Hepatocyte (in vitro differentiated cells): ENCODE measurements at regions not wholly inside any gene's neighbourhood (a gene's known extent, or its start where the extent isn't known, plus 50 kb on each side); places are given as distances from the start of the nearest gene placed in this dataset.
A peak's percentile ranks its signal among the peaks of the same experiment; 100 is the strongest.

Source experiments
- DNase-seq: peaks from one replicate; pipeline ENCODE4 v3.0.0-alpha.2; 2016; ENCODE audit warnings: low spot score
- H2AFZ ChIP-seq: fragments of 200-600 bp; sonication (generic); 2 replicates; pipeline ENCODE4 v1.6.0; 2016; ENCODE audit warnings: antibody characterized with exemption, mild to moderate bottlenecking
- H3K27ac ChIP-seq: fragments of 200-600 bp; sonication (generic); 2 replicates; pipeline ENCODE4 v1.5.1; 2016; ENCODE audit warnings: mild to moderate bottlenecking
- H3K27me3 ChIP-seq: fragments of 200-600 bp; sonication (generic); 2 replicates; pipeline ENCODE4 v1.6.1; 2016
- H3K36me3 ChIP-seq: fragments of 200-600 bp; sonication (generic); replicated peaks from 2 replicates; pipeline ENCODE4 v1.5.1; 2016; ENCODE audit warnings: low read depth; ENCODE audit not compliant: insufficient read depth
- H3K4me1 ChIP-seq: fragments of 200-600 bp; sonication (generic); 2 replicates; pipeline ENCODE4 v1.5.1; 2016; ENCODE audit warnings: mild to moderate bottlenecking, moderate library complexity; ENCODE audit not compliant: insufficient read depth
- H3K4me2 ChIP-seq: fragments of 200-600 bp; sonication (generic); 2 replicates; pipeline ENCODE4 v1.6.0; 2016
- H3K4me3 ChIP-seq: fragments of 200-600 bp; sonication (generic); 2 replicates; pipeline ENCODE4 v1.5.1; 2016; ENCODE audit warnings: mild to moderate bottlenecking
- H3K79me2 ChIP-seq: fragments of 200-600 bp; sonication (generic); 2 replicates; pipeline ENCODE4 v1.6.0; 2017; ENCODE audit warnings: mild to moderate bottlenecking
- H3K9me2 ChIP-seq: fragments of 200-600 bp; sonication (generic); replicated peaks from 2 replicates; pipeline ENCODE4 v1.6.0; 2017; ENCODE audit warnings: mild to moderate bottlenecking; ENCODE audit not compliant: insufficient read depth
- H3K9me3 ChIP-seq: fragments of 200-600 bp; sonication (generic); 2 replicates; pipeline ENCODE4 v1.5.1; 2016; ENCODE audit warnings: low read depth, mild to moderate bottlenecking
- H4K20me1 ChIP-seq: fragments of 200-600 bp; sonication (generic); 2 replicates; pipeline ENCODE4 v1.6.0; 2016; ENCODE audit warnings: mild to moderate bottlenecking; ENCODE audit not compliant: insufficient read depth, poor library complexity, severe bottlenecking
- EZH2 ChIP-seq: fragments of 200-600 bp; sonication (generic); IDR thresholded peaks from 2 replicates; pipeline ENCODE4 v1.6.1; 2016; ENCODE audit warnings: antibody characterized with exemption, mild to moderate bottlenecking, borderline replicate concordance
- EZH2phosphoT487 ChIP-seq: fragments of 200-600 bp; sonication (generic); IDR thresholded peaks from one replicate; pipeline ENCODE4 v1.6.1; 2018; ENCODE audit warnings: antibody characterized with exemption, mild to moderate bottlenecking, low read depth, moderate library complexity; ENCODE audit not compliant: unreplicated experiment, severe bottlenecking
- WGBS: methylation state at CpG from one replicate; pipeline ENCODE4 v1.1.6; 2016; ENCODE audit warnings: low lambda C conversion rate; ENCODE audit errors: missing lambda C conversion rate; 5-methylcytosine and 5-hydroxymethylcytosine counted together
- TF ChIP-seq, protein P1 (sequence below): fragments of 200-600 bp; sonication (generic); IDR thresholded peaks from 2 replicates; pipeline ENCODE4 v1.5.1; 2016; ENCODE audit warnings: antibody characterized with exemption, mild to moderate bottlenecking; ENCODE audit not compliant: poor library complexity

DNA sequence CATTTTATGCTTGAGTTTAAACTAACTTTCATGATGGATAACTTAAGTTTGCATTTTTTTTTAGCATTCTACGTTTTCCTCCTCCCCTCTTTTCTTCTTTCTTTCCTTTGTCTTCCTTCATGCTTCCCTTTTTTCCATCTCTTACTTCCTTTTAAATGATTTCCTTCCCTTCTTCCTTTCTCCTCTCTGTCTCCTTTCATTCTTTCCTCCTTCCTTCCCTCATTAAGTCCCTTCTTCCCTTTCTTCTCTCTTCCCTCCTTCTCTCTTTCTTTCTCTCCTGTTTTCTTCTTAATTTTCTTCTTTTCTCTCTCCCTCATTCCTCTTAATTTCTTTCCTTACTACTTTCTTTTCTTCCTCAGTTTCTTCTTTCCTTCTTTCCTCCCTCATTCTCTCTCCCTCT lies 376.0 kb downstream of the LRIG3 start:
- WGBS: 80% methylated on average over 1 of the region's 1 CpG
- TF ChIP-seq EZH2phosphoT487: no peak
- no peak for TF ChIP-seq EZH2
- TF ChIP-seq, protein P1, sequence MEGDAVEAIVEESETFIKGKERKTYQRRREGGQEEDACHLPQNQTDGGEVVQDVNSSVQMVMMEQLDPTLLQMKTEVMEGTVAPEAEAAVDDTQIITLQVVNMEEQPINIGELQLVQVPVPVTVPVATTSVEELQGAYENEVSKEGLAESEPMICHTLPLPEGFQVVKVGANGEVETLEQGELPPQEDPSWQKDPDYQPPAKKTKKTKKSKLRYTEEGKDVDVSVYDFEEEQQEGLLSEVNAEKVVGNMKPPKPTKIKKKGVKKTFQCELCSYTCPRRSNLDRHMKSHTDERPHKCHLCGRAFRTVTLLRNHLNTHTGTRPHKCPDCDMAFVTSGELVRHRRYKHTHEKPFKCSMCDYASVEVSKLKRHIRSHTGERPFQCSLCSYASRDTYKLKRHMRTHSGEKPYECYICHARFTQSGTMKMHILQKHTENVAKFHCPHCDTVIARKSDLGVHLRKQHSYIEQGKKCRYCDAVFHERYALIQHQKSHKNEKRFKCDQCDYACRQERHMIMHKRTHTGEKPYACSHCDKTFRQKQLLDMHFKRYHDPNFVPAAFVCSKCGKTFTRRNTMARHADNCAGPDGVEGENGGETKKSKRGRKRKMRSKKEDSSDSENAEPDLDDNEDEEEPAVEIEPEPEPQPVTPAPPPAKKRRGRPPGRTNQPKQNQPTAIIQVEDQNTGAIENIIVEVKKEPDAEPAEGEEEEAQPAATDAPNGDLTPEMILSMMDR: no peak
- Histone ChIP-seq H4K20me1 (no peaks in the 10 kb centered on the region), H3K27me3 (no peaks in the 10 kb centered on the region), H3K9me2 (no peaks in the 10 kb centered on the region), H2AFZ (no peak overlapping the region), H3K27ac (no peak overlapping the region), H3K4me3 (no peak overlapping the region), H3K9me3 (no peaks in the 10 kb centered on the region), H3K4me2 (no peak overlapping the region), H3K4me1 (peaks cover 12% of the 10 kb centered on the region), H3K79me2 (no peaks in the 10 kb centered on the region), H3K36me3 (no peaks in the 10 kb centered on the region)
- DNase-seq: no peak

DNA sequence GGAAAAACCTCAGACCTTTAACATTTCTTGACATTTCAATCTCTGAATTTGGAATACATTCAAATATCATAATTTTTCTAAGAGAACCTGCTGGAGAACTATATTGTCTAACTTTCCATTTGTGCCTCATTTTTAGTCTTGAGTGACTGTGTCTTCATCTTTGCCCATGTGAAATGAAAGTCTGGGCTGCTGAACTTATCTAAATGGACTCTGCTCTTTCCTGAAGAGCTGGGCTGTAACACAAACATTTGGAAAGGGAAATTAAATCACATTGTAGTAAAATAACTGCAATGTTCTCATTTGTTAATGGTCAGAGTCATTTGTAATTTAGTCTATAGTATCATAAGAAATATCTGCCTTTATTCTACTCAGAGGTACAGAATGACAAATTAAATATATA lies 373.1 kb downstream of the LRIG3 start:
- Histone ChIP-seq H3K27me3 (no peaks in the 10 kb centered on the region), H3K79me2 (no peaks in the 10 kb centered on the region), H2AFZ (no peak overlapping the region), H3K9me3 (no peaks in the 10 kb centered on the region), H3K4me3 (no peak overlapping the region), H3K36me3 (no peaks in the 10 kb centered on the region), H3K4me1 (no peaks in the 10 kb centered on the region), H3K4me2 (no peak overlapping the region), H3K27ac (no peak overlapping the region), H3K9me2 (no peaks in the 10 kb centered on the region), H4K20me1 (no peaks in the 10 kb centered on the region)
- TF ChIP-seq, protein P1: no peak
- TF ChIP-seq EZH2 (no peak), EZH2phosphoT487 (no peak)
- DNase-seq: peak; percentile 14

DNA sequence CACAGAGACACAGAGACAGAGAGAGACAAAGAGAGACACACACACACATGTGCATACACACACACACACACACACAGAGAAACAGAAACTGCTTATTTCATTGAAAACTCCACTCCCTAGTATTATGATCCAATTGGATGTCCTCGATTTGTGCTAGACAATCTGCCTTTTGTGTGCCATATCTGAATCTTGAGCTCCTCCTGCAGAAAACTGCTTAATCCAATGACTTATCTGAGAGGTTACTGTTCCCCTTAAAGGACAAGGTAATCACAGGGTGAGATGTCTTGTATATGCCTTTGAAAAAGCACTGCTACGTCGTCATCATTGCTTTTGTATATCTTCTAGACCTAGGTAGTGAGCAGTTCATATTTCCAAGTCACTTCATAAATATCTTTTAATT lies 371.5 kb downstream of the LRIG3 start:
- H3K36me3 ChIP-seq: no peaks in the 10 kb centered on the region
- H3K27me3 ChIP-seq: no peaks in the 10 kb centered on the region
- H3K9me3 ChIP-seq: no peaks in the 10 kb centered on the region
- 94% methylated on average over 3 of the region's 3 CpGs for WGBS
- no peak for TF ChIP-seq EZH2
- TF ChIP-seq, protein P1: no peak
- no peak for TF ChIP-seq EZH2phosphoT487
- no peaks in the 10 kb centered on the region for H3K79me2 ChIP-seq
- H3K4me2 ChIP-seq: no peak overlapping the region
- no peak overlapping the region for H3K27ac ChIP-seq
- H3K9me2 ChIP-seq: no peaks in the 10 kb centered on the region
- no peak overlapping the region for H2AFZ ChIP-seq
- H3K4me1 ChIP-seq: no peaks in the 10 kb centered on the region
- no peak overlapping the region for H3K4me3 ChIP-seq
- no peaks in the 10 kb centered on the region for H4K20me1 ChIP-seq
- DNase-seq: no peak

DNA sequence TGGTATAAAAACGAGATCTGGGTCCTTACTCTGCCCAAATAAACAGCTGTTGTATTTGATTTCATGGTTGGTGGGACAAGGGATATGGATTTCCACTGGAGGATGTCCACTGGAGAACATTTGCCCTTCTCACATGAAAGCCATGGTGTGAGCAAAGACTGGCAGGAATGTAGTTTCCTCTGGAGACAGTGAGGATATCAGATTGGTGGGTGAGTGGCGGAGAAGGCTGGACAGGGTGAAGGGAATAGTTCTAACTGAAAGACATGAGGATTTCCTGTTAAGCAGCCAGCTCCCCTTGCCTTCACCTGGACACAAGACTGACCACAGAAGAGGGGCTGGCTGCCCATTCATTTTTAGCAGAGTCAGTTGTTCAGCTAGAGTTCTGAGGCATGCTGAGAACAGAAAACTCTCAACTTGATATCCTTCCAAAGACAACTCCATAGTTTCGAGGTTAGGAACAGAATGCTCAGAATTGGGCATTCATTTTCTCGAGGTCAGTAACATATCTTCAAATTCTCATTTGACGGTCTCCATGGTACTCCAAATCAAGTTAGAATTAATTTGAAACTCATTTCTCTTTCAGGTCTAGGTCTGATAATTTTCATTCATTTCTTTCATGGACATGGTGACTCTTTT lies 365.7 kb downstream of the LRIG3 start:
- 84% methylated on average over 5 of the region's 5 CpGs for WGBS

More for the DNA sequence above, 365.7 kb downstream of the LRIG3 start:
- Histone ChIP-seq H3K9me3 (no peaks in the 10 kb centered on the region), H3K27ac (no peak overlapping the region), H3K4me3 (no peak overlapping the region), H3K36me3 (no peaks in the 10 kb centered on the region), H3K79me2 (no peaks in the 10 kb centered on the region), H3K4me1 (no peaks in the 10 kb centered on the region), H2AFZ (no peak overlapping the region), H3K27me3 (no peaks in the 10 kb centered on the region), H4K20me1 (no peaks in the 10 kb centered on the region), H3K4me2 (no peak overlapping the region), H3K9me2 (no peaks in the 10 kb centered on the region)
- no peak for DNase-seq
- TF ChIP-seq EZH2 (no peak), EZH2phosphoT487 (no peak)
- TF ChIP-seq, protein P1: no peak
